DMS153 (cell line): ENCODE measurements at regions not wholly inside any gene's neighbourhood (a gene's known extent, or its start where the extent isn't known, plus 50 kb on each side); places are given as distances from the start of the nearest gene placed in this dataset.
"Not testable (repeated sequence)": the region's sequence is repeated elsewhere in the genome, so short reads cannot be mapped to it uniquely, and the experiment has no call there.

Source experiments
- DNase-seq: peaks from one replicate; lab custom pipeline; 2025; lab: John Stamatoyannopoulos, UW

DNA sequence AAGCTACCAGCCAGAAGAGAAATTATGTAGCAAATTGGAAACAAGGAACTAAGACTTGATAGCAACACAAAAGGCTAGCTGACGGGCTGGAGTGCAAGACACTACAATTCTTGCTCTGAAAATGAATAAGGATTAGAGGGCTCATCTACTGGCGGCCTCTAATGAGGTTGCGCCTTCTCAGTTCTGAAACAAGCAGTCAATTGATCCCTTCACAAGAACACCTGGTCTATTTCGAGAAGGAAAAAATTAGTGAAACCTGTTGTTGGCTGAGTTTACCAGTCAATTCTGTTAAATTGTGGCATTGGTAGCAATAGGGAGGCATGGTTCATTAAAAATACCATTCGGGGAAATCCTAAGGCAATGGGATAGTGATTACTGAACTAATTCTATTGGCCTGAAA is 74.8 kb upstream of the JARID2 start:
- no peak for DNase-seq

- no peak for DNase-seq
Measured at GRCh38 chr6:15176816-15177370, 69.0 kb upstream of the JARID2 start.

DNA sequence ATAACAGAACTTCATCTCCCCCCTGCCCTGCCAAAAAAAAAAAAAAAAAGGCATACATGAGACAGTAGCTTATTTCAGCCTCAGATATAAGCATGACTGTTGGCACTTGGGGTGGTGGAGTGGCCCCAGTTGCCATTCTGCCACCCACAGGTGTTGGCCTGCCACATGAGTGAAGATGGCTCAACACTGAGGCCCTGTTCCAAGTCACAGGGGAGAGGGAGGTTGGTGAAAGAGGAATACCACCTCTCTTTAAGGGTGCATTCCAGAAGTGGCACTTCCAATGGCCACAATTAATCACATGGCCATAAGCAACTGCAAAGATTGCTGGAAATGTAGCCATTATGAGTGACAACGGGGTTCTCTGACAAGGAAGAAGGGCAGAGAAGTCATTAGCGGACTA is 61.9 kb upstream of the JARID2 start:
- no peak for DNase-seq

- no peak for DNase-seq
Measured at GRCh38 chr6:15184441-15184861, 61.4 kb upstream of the JARID2 start.

- not testable (repeated sequence) for DNase-seq
Measured at GRCh38 chr6:15185111-15185510, 60.8 kb upstream of the JARID2 start.

DNA sequence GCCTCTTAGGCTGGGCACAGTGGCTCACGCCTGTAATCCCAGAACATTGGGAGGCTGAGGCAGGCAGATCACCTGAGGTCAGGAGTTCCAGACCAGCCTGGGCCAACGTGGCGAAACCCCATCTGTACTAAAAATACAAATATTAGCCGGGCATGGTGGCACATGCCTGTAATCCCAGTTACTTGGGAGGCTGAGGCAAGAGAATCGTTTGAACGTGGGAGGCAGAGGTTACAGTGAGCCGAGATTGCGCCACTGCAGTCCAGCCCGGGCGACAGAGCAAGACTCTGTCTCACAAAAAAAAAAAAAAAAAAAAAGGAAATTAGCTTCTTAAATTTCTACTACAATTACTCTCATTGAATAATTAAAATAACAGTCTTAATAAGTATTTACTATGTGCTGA is 52.4 kb upstream of the JARID2 start:
- not testable (repeated sequence) for DNase-seq

DNA sequence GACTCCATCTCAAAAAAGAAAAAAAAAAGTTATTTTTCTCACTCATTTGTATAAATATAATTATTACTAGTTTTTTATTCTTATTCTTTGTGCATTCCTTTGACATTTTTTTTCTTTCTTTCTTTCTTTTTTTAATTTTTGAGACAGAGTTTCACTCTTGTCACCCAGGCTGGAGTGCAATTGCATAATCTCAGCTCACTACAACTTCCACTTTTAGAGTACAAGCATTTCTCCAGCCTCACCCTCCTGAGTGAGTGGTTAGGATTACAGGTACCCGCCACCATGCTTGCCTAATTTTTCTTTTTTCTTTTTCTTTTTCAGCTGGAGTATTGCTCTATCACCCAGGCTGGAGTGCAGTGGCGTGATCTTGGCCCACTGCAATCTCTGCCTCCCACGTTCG is 51.4 kb upstream of the JARID2 start:
- DNase-seq: no peak
